HepG2 (cell line): ENCODE measurements at regions not wholly inside any gene's neighbourhood (a gene's known extent, or its start where the extent isn't known, plus 50 kb on each side); places are given as distances from the start of the nearest gene placed in this dataset.

ENCODE experiments used
- ATAC-seq: fragments of 200-7000 bp; cut with Tn5 transposase; 3 replicates; pipeline ENCODE4 v1.9.1; 2020; ENCODE audit warnings: mild to moderate bottlenecking, moderate library complexity
- BruUV-seq: library from RNA; stranded (reverse); fragments of 400-500 nt; replicated peaks from 2 replicates; lab custom pipeline; 2021; lab: Mats Ljungman, UMichigan
- CTCF ChIA-PET: fragments of 300-600 bp; formaldehyde crosslinking; extraction: SDS; loops from one replicate; lab custom pipeline; 2021; ENCODE audit warnings: low total read pairs, inconsistent platforms, low intra/inter-chr PET ratio; lab: Yijun Ruan, JAX
- POLR2A ChIA-PET: fragments of 350-600 bp; sonication (Branson Sonifier 250); formaldehyde crosslinking; loops from one replicate; lab custom pipeline; 2020; ENCODE audit warnings: antibody characterized with exemption, inconsistent platforms; lab: Yijun Ruan, JAX
- DNase-seq: peaks from one replicate; pipeline ENCODE4 v3.0.0-alpha.2; 2015; ENCODE audit warnings: low spot score
- FAIRE-seq: peaks from 3 replicates; lab custom pipeline; 2011; peaks lifted over from hg19 to GRCh38; lab: Jason Lieb, UNC
- H2AFZ ChIP-seq: one replicate; pipeline ENCODE4 v1.6.1; 2011; ENCODE audit warnings: low read length, inconsistent platforms
- H3K27ac ChIP-seq: fragments of 300-600 bp; 3 replicates; pipeline ENCODE4 v1.8.0; 2011; ENCODE audit warnings: mixed run types, mild to moderate bottlenecking, mixed read lengths, low read length, inconsistent platforms; ENCODE audit not compliant: insufficient read depth; ENCODE audit errors: extremely low read length
- H3K27me3 ChIP-seq, 2 experiments: fragments of 200-600 bp in 1 of 2; 2 replicates in 1 of 2; 3 replicates in 1 of 2; pipeline versions ENCODE4 v1.6.0 to v1.8.0; 2011; ENCODE audit warnings: low read length in 2 of 2, mild to moderate bottlenecking in 2 of 2, moderate library complexity in 2 of 2, inconsistent platforms in 1 of 2; ENCODE audit not compliant: insufficient read depth in 2 of 2, control insufficient read depth in 1 of 2
- H3K36me3 ChIP-seq, 2 experiments: fragments of 200-600 bp in 1 of 2; replicated peaks in 1 of 2; 2 replicates in 1 of 2; 3 replicates in 1 of 2; pipeline versions ENCODE4 v1.5.1 to v1.8.0; 2011; ENCODE audit warnings: low read length in 2 of 2, inconsistent platforms in 1 of 2; ENCODE audit not compliant: insufficient read depth in 2 of 2, control insufficient read depth in 1 of 2
- H3K4me1 ChIP-seq: 2 replicates; pipeline ENCODE4 v1.5.1; 2012; ENCODE audit warnings: low read length, inconsistent platforms; ENCODE audit not compliant: insufficient read depth
- H3K4me2 ChIP-seq: 2 replicates; pipeline ENCODE4 v1.6.0; 2011; ENCODE audit warnings: low read depth, low read length, inconsistent platforms
- H3K4me3 ChIP-seq, 3 experiments: fragments of 200-600 bp in 1 of 3; sonication (generic), shearing (Covaris generic) in 1 of 3; replicated peaks in 1 of 3; 2 replicates each; pipeline ENCODE4 v1.5.1; 2011 to 2016; ENCODE audit warnings: low read length in 3 of 3, inconsistent platforms in 2 of 3, low read depth in 2 of 3, mild to moderate bottlenecking in 2 of 3, control low read depth in 1 of 3, mixed read lengths in 1 of 3; ENCODE audit not compliant: insufficient read depth in 1 of 3
- H3K79me2 ChIP-seq: one replicate; pipeline ENCODE4 v1.6.1; 2011; ENCODE audit warnings: low read length, inconsistent platforms; ENCODE audit not compliant: insufficient read depth
- H3K9ac ChIP-seq: 2 replicates; pipeline ENCODE4 v1.6.0; 2011; ENCODE audit warnings: mild to moderate bottlenecking, low read depth, low read length, inconsistent platforms; ENCODE audit not compliant: insufficient read depth
- H3K9me3 ChIP-seq: 2 replicates; pipeline ENCODE4 v1.5.1; 2012; ENCODE audit warnings: mild to moderate bottlenecking, low read length
- H4K20me1 ChIP-seq: 2 replicates; pipeline ENCODE4 v1.6.0; 2011; ENCODE audit warnings: inconsistent platforms, mild to moderate bottlenecking, low read length, moderate library complexity; ENCODE audit not compliant: insufficient read depth
- AHR ChIP-seq: IDR thresholded peaks from 2 replicates; pipeline ENCODE4 v1.6.1; 2018; ENCODE audit warnings: missing genetic modification reagents, missing compliant biosample characterization
- EED ChIP-seq: sonication (generic); formaldehyde crosslinking; IDR thresholded peaks from 2 replicates; pipeline ENCODE4 v1.5.0; 2020; ENCODE audit warnings: mild to moderate bottlenecking, missing genetic modification reagents
- GATAD1 ChIP-seq: IDR thresholded peaks from 2 replicates; pipeline ENCODE4 v1.6.1; 2016; ENCODE audit warnings: missing genetic modification reagents, missing compliant biosample characterization
- KAT2B ChIP-seq: fragments of 150-350 bp; IDR thresholded peaks from 2 replicates; pipeline ENCODE4 v1.6.1; 2014; ENCODE audit warnings: low read depth, low read length, borderline replicate concordance
- KDM4B ChIP-seq: sonication (generic); formaldehyde crosslinking; IDR thresholded peaks from 2 replicates; pipeline ENCODE4 v1.4.0; 2020; ENCODE audit warnings: missing genetic modification reagents
- MBD4 ChIP-seq: IDR thresholded peaks from 2 replicates; pipeline ENCODE4 v1.6.1; 2012; ENCODE audit warnings: low read length, inconsistent platforms, borderline replicate concordance
- MTA1 ChIP-seq: sonication (generic); formaldehyde crosslinking; IDR thresholded peaks from 2 replicates; pipeline ENCODE4 v1.4.0; 2020; ENCODE audit warnings: missing genetic modification reagents, mild to moderate bottlenecking, borderline replicate concordance
- NBN ChIP-seq: fragments of 450-650 bp; conservative IDR thresholded peaks from 2 replicates; pipeline ENCODE4 v1.6.1; 2017
- RFX5 ChIP-seq: IDR thresholded peaks from 2 replicates; pipeline ENCODE4 v1.6.1; 2011; ENCODE audit warnings: low read depth, low read length, improper control_type of control experiment
- SATB2 ChIP-seq: sonication (generic); formaldehyde crosslinking; IDR thresholded peaks from 2 replicates; pipeline ENCODE4 v1.5.0; 2020; ENCODE audit warnings: missing genetic modification reagents
- TRIM24 ChIP-seq: sonication (generic); formaldehyde crosslinking; IDR thresholded peaks from 2 replicates; pipeline ENCODE4 v1.8.0; 2022; ENCODE audit warnings: mild to moderate bottlenecking, missing genetic modification reagents
- WGBS: methylation state at CpG from one replicate; pipeline ENCODE4 v1.1.6; 2017; ENCODE audit warnings: low lambda C conversion rate; 5-methylcytosine and 5-hydroxymethylcytosine counted together
- in situ Hi-C: cut with HindIII; loops from 2 replicates; pipeline ENCODE4 v1.10.0; 2017; ENCODE audit warnings: low pct_unique_long_range_greater_than_20kb; ENCODE audit not compliant: extremely low pct_ligation_motif_present
- intact Hi-C: fragments of 100-400 bp; cut with micrococcal nuclease; formaldehyde crosslinking; loops from one replicate; pipeline ENCODE4 v1.10.0; 2022; ENCODE audit not compliant: unreplicated experiment
- TF ChIP-seq, protein P1 (sequence below): sonication (generic); formaldehyde crosslinking; IDR thresholded peaks from 2 replicates; pipeline ENCODE4 v1.5.0; 2020; ENCODE audit warnings: missing genetic modification reagents, mild to moderate bottlenecking, borderline replicate concordance
- TF ChIP-seq, protein P2 (sequence below), 2 experiments: sonication (generic) in 1 of 2; formaldehyde crosslinking in 1 of 2; IDR thresholded peaks; 2 replicates each; pipeline versions ENCODE4 v1.4.0 to v1.6.1; 2016 to 2020; ENCODE audit warnings: borderline replicate concordance in 1 of 2, low read depth in 1 of 2, mild to moderate bottlenecking in 1 of 2, missing genetic modification reagents in 1 of 2

- ChIA-PET POLR2A (no interaction called here), CTCF (no interaction called here)
- Histone ChIP-seq H3K9ac (no peak overlapping the region), H3K4me3 (no peak overlapping the region), H3K4me1 (no peaks in the 10 kb centered on the region), H3K79me2 (no peaks in the 10 kb centered on the region), H3K36me3 (no peaks in the 10 kb centered on the region), H3K27ac (no peak overlapping the region), H3K27me3 (peaks cover 4 to 34% of the 10 kb centered on the region in 2 experiments; a peak in 3 of 5 replicates)
- no peak for FAIRE-seq
- in situ Hi-C loops: no loop called here
- no TSS peak for BruUV-seq
- TF ChIP-seq TRIM24 (CRISPR knock-in tag) (no peak), KAT2B (no peak), AHR (CRISPR knock-in tag) (no peak), GATAD1 (CRISPR knock-in tag) (no peak), RFX5 (no peak), KDM4B (no peak), MTA1 (no peak), NBN (no peak), MBD4 (no peak), EED (CRISPR knock-in tag) (no peak), SATB2 (no peak)
- TF ChIP-seq, protein P1, sequence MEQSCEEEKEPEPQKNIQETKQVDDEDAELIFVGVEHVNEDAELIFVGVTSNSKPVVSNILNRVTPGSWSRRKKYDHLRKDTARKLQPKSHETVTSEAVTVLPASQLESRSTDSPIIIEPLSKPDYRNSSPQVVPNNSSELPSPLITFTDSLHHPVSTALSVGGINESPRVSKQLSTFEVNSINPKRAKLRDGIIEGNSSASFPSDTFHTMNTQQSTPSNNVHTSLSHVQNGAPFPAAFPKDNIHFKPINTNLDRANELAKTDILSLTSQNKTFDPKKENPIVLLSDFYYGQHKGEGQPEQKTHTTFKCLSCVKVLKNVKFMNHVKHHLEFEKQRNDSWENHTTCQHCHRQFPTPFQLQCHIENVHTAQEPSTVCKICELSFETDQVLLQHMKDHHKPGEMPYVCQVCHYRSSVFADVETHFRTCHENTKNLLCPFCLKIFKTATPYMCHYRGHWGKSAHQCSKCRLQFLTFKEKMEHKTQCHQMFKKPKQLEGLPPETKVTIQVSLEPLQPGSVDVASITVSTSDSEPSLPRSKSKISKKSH (CRISPR knock-in tag): no peak
- TF ChIP-seq, protein P2, sequence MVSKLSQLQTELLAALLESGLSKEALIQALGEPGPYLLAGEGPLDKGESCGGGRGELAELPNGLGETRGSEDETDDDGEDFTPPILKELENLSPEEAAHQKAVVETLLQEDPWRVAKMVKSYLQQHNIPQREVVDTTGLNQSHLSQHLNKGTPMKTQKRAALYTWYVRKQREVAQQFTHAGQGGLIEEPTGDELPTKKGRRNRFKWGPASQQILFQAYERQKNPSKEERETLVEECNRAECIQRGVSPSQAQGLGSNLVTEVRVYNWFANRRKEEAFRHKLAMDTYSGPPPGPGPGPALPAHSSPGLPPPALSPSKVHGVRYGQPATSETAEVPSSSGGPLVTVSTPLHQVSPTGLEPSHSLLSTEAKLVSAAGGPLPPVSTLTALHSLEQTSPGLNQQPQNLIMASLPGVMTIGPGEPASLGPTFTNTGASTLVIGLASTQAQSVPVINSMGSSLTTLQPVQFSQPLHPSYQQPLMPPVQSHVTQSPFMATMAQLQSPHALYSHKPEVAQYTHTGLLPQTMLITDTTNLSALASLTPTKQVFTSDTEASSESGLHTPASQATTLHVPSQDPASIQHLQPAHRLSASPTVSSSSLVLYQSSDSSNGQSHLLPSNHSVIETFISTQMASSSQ (IDR thresholded peaks at IDR 0.05; ENCODE audit: low read depth): no peak
- TF ChIP-seq, protein P2 (CRISPR knock-in tag; IDR thresholded peaks at IDR 0.05; ENCODE audit: borderline replicate concordance): no peak
- TF ChIP-seq, all 625 proteins: peak for 0
- H3K4me2 ChIP-seq: no peak overlapping the region
- 8% methylated on average over 3 of the region's 3 CpGs for WGBS
- H3K9me3 ChIP-seq: no peaks in the 10 kb centered on the region
- ATAC-seq (no peak), DNase-seq (no peak)
- intact Hi-C loops: no loop called here
- no peak overlapping the region for H2AFZ ChIP-seq
- H4K20me1 ChIP-seq: no peaks in the 10 kb centered on the region
Observed at GRCh38 chr20:51137461-51137860, 114.6 kb upstream of the KCNG1 start.
